IgD-negative memory B cell (primary cell): ENCODE measurements at regions not wholly inside any gene's neighbourhood (a gene's known extent, or its start where the extent isn't known, plus 50 kb on each side); places are given as distances from the start of the nearest gene placed in this dataset.

ENCODE experiments used
- H3K27ac Mint-ChIP-seq, 3 donors: one replicate each; pipeline ENCODE4 v1.8.0; 2020 to 2022; ENCODE audit warnings: mild to moderate bottlenecking in 3 of 3, mixed read lengths in 3 of 3, moderate library complexity in 1 of 3
- H3K27me3 Mint-ChIP-seq: one replicate; pipeline ENCODE4 v1.8.0; 2021; ENCODE audit warnings: mixed read lengths
- H3K36me3 Mint-ChIP-seq: one replicate; pipeline ENCODE4 v1.8.0; 2020; ENCODE audit warnings: mild to moderate bottlenecking, mixed read lengths
- H3K4me1 Mint-ChIP-seq, 3 donors: one replicate each; pipeline ENCODE4 v1.8.0; 2020 to 2022; ENCODE audit warnings: mixed read lengths in 3 of 3, mild to moderate bottlenecking in 1 of 3
- H3K4me3 Mint-ChIP-seq, 4 donors: one replicate each; pipeline ENCODE4 v1.8.0; 2020 to 2022; ENCODE audit warnings: mild to moderate bottlenecking in 4 of 4, mixed read lengths in 4 of 4, moderate library complexity in 3 of 4
- H3K9me3 Mint-ChIP-seq, 3 donors: one replicate each; pipeline ENCODE4 v1.8.0; 2020 to 2021; ENCODE audit warnings: mixed read lengths in 3 of 3, mild to moderate bottlenecking in 1 of 3

DNA sequence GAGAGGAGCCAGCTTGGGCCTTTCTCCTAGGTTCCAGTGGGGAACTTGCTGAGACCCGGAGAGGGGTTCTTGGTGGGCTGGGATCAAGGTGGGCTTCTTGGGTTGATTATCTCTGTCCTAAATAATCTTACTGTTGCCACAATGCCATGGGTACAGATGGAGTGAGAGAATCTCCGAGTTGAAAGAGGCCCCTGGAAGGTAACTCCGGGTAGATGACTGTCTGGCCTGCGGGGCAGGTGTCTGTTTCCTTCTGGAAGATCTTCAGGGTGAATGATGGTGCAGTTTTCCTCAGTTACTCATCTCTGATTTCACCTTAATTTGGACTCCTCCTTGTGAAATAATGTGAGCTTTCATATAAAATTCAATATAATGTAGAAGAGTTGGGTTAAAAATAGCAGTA is 159.4 kb downstream of the ACTR3 start:
- no peak overlapping the region for H3K4me3 Mint-ChIP-seq
- peaks cover 0 to 3% (median 0%) of the 10 kb centered on the region in 3 donors for H3K4me1 Mint-ChIP-seq
- no peaks in the 10 kb centered on the region for H3K9me3 Mint-ChIP-seq
- peaks cover 2% of the 10 kb centered on the region for H3K36me3 Mint-ChIP-seq
- H3K27ac Mint-ChIP-seq = no peak overlapping the region
- peaks cover 4% of the 10 kb centered on the region for H3K27me3 Mint-ChIP-seq

DNA sequence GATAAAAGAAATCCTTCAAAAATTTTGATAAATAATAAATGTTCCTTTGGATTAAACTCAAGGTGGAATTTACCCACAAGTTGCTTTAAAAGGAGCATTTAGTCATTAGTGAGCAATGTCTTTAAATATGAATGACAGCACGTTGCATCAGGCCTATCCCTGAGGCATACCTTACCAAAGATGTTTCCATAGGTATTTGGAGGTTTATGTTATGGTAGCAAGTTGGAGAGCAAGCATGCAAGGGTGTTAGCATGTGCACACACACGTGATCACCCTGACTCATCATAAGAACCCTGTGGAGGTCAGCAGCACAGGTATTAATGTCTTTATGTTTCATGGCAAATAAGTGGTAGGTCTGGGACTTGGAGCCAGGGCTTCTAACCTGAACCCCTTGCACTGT is 159.9 kb downstream of the ACTR3 start:
- Mint-ChIP-seq H3K27me3 (peaks cover 4% of the 10 kb centered on the region), H3K4me3 (no peak overlapping the region), H3K4me1 (peaks cover 0 to 3% (median 0%) of the 10 kb centered on the region in 3 donors)

DNA sequence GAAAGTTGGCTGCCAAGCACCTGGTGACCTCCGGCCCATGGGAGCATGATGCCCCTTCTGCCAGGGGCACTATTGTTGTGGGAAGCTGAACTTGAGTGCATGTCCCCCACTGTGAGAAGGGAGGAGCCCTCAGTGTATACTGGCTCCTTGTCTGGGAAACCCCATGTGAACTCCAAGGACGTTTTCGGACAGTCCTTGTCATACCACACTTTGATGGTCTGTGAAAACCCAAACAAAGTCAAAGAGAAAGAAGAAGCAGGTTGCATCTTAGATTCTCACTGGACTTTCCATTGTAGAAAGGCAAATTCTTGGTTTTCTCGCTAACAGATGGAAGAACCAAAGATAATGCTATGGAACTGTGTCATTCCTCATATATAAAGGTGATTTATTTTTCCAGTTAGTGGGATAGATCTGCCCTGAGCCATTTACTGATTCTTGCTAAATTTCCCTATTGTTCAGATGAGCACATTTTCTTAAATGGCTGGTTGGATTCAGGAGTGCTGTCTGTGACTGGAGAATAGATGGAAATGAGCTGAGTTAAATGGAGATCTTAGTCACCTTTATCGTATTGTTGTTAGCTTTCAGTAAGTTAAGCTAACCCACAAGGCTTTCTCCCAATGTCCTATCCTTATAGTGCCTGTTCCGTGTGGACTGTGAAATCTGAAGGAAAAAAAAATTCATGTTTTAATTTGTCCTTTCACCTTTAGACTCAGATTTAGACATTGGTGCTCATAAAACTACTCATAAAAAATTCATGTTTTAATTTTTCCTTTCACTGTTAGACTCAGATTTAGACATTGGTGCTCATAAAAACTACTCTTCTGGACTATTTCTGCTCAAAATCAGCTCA is 166.6 kb downstream of the ACTR3 start:
- Mint-ChIP-seq H3K27ac (no peak overlapping the region), H3K36me3 (no peaks in the 10 kb centered on the region)

More for the DNA sequence above, 159.9 kb downstream of the ACTR3 start:
- H3K36me3 Mint-ChIP-seq = peaks cover 2% of the 10 kb centered on the region
- no peak overlapping the region for H3K27ac Mint-ChIP-seq
- no peaks in the 10 kb centered on the region for H3K9me3 Mint-ChIP-seq

DNA sequence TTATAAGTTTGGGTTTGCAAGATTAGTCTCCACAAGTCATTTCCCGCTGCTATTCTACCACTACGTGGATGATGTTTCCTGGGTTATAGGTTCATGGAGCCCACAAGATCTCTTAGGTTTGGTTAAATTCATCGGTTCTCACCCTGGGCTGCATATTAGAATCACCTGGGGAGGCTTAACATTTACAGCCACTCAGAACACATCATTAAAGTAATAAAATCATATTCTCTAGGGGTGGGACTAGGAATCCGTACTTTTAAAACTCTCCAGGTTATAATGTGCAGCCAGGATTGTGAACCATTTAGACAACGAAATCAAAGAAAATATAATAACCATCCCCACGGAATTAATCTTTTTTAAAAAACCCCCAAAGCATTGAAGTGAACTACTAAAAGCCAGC is 167.7 kb downstream of the ACTR3 start:
- Mint-ChIP-seq H3K36me3 (no peaks in the 10 kb centered on the region), H3K9me3 (no peaks in the 10 kb centered on the region), H3K27me3 (peaks cover 5% of the 10 kb centered on the region), H3K4me1 (peaks cover 0 to 3% (median 0%) of the 10 kb centered on the region in 3 donors), H3K27ac (no peak overlapping the region), H3K4me3 (no peak overlapping the region)

More for the DNA sequence above, 166.6 kb downstream of the ACTR3 start:
- peaks cover 0 to 3% (median 0%) of the 10 kb centered on the region in 3 donors for H3K4me1 Mint-ChIP-seq
- H3K9me3 Mint-ChIP-seq = no peaks in the 10 kb centered on the region
- H3K27me3 Mint-ChIP-seq = peaks cover 3% of the 10 kb centered on the region
- no peak overlapping the region for H3K4me3 Mint-ChIP-seq

DNA sequence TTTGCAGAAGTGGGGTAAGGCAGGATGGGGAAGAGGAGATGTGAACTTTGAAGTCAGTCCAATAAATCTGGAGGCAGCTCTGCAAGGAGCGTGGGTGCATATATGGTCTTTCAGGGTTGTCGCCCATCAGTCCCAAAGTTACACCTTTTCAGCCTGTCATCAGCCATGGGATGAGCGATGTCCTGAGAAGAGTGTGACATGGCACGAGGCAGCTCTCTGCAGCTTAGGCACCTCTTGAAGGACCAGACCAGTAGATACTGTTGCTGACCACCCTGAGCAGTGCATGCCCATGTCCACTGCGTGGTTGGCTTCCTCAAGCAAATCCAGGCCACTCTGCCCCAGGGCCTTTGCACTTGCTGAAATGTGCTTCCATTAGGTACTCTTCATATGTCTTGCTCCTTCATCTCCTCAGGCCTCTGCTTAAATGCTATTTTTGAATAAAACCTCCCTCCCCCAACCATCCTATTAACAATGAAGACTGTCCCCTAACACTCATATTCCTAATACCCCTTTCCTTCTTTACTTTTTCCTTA is 171.7 kb downstream of the ACTR3 start:
- Mint-ChIP-seq H3K4me1 (no peaks in the 10 kb centered on the region), H3K36me3 (no peaks in the 10 kb centered on the region), H3K27ac (no peak overlapping the region), H3K27me3 (peaks cover 5% of the 10 kb centered on the region), H3K4me3 (peak overlapping the region in 1 of 4 donors; percentile 29), H3K9me3 (no peaks in the 10 kb centered on the region)

DNA sequence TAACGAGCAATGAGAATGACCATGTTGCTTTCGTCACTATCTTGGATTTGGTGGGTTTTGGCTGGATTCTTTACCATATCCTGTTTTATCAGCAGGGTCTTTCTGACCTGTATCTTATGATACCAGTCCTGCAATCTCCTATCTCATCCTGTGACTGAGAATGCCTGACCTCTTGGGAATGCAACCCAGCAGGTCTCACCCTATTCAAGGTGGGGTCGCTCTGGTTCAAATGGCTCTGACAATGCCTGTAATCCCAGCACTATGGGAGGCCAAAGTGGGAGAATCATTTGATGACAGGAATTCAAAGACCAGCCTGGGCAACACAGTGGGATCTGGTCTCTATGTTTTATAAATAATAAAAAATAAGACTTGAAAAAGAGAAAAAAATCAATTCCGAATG is 173.5 kb downstream of the ACTR3 start:
- H3K27me3 Mint-ChIP-seq = peaks cover 8% of the 10 kb centered on the region
- no peaks in the 10 kb centered on the region for H3K9me3 Mint-ChIP-seq

DNA sequence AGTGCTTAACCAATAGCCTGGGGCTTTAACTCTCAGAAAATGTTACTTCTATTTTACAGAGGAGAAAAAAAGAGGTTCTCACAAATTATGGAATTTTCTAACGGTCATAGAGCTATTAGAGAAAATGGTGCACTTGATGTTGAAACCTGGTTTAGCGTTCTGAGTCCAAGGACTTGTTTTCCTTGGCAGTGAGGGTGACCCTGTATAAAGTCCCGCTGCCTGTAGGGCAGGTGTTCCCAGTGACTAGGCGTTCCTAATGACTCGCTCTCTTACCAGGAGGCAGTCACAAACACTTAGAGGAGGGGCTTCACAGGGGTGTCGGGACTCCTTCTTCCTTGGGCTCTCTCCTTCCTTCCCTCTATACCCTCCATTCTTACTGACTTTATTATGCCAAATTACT is 175.8 kb downstream of the ACTR3 start:
- Mint-ChIP-seq H3K27me3 (peaks cover 10% of the 10 kb centered on the region), H3K4me1 (no peaks in the 10 kb centered on the region), H3K36me3 (no peaks in the 10 kb centered on the region), H3K4me3 (no peak overlapping the region), H3K9me3 (no peaks in the 10 kb centered on the region), H3K27ac (no peak overlapping the region)

More for the DNA sequence above, 173.5 kb downstream of the ACTR3 start:
- H3K27ac Mint-ChIP-seq = no peak overlapping the region
- H3K4me3 Mint-ChIP-seq = no peak overlapping the region
- no peaks in the 10 kb centered on the region for H3K36me3 Mint-ChIP-seq
- no peaks in the 10 kb centered on the region for H3K4me1 Mint-ChIP-seq

DNA sequence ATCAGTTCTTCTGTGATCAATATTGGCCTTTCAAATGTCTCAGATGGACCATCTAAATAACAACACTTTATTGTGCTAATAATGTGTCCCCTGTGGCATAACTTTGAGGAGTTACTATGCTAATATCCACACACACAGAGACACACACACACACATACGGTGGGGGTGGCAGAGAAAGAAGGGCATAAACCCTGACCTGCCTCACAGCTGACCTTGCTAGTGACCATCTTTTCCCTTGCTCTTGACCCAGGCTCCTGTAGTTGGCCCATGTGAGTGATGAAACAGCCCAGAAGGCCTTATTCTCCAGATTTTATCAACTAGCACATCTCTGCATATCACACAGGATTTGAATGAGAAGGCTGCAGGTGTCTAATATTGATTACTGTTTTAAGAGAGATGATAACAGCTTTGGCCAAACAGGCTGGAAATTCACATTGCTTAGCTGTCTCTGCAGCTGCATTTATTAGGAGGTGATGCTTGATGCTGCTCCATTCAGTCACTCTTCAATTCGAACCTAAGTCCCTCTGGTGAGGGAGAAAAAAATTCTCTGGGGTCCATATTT is 176.4 kb downstream of the ACTR3 start:
- H3K4me1 Mint-ChIP-seq = no peaks in the 10 kb centered on the region
- H3K27me3 Mint-ChIP-seq = peaks cover 9% of the 10 kb centered on the region
- H3K4me3 Mint-ChIP-seq = no peak overlapping the region
- no peak overlapping the region for H3K27ac Mint-ChIP-seq
- no peaks in the 10 kb centered on the region for H3K36me3 Mint-ChIP-seq
- H3K9me3 Mint-ChIP-seq = no peaks in the 10 kb centered on the region

DNA sequence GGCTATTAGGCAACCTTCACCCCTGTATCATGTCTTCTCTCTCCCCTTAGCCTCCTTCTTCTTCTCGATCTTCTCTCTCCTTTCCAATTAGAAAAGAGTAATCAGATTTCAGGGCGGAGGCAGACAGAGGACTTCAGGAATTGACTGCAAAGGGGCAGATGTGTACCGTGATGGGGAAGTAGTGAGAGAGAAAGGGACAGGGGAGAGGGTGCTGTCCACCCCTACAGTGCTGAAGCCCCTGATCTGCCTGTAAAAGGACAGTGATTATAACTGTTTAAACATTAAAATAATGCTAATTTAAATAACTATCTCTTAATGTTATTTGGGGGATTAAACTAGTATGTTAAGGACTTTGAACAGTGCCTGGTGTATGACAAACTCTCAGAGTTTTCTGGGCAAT is 178.5 kb downstream of the ACTR3 start:
- Mint-ChIP-seq H3K9me3 (no peaks in the 10 kb centered on the region), H3K36me3 (peaks cover 1% of the 10 kb centered on the region), H3K27me3 (peaks cover 9% of the 10 kb centered on the region), H3K4me3 (no peak overlapping the region), H3K27ac (no peak overlapping the region), H3K4me1 (no peaks in the 10 kb centered on the region)

DNA sequence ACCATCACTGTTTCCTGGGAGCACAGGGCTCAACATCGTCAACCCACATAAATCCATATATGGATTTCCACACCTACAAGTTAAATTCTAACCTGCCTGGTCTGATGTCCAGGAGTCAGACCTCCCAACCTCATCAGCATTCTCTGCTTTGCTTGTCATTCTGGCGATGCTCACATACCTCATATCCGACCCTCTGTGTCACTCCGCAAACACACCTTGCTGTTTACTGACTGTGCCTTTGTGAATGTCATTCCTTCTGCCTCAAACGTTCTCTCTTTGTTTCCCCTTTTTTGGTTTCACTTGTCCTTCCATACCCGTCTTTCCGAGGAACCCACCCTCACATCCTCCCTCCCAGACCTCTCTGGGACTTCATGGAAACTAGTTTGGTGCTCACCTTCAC is 187.1 kb downstream of the ACTR3 start:
- Mint-ChIP-seq H3K27ac (no peak overlapping the region), H3K9me3 (peaks cover 0 to under 1% (median 0%) of the 10 kb centered on the region in 3 donors), H3K4me3 (no peak overlapping the region), H3K27me3 (peaks cover 11% of the 10 kb centered on the region), H3K36me3 (peaks cover 3% of the 10 kb centered on the region), H3K4me1 (no peaks in the 10 kb centered on the region)

DNA sequence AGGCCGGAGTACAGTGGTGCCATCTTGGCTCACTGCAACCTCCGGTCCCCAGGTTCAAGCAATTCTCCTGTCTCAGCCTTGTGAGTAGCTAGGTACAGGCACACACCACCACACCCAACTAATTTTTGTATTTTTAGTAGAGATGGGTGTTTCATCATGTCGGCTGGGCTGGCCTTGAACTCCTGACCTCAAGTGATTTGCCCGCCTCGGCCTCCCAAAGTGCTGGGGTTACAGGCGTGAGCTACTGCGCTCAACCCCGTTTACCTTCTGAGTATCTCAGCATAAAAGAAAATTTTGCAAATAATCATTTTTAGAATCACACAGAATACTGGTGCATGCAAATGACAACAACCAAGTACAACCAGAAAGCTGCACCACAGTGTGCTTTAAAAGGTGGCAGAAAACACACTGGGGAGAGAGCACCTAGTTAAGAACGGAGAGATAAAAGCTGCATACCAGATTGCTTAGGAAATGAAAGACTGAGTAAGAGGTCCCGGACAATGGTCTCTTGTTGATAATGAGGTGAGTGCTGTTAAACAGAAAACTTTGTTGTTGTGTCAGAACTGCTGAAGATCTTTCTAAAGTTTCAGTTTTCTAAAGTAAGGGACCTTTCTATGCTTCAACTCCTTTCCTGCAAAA is 189.6 kb downstream of the ACTR3 start:
- Mint-ChIP-seq H3K27ac (no peak overlapping the region), H3K36me3 (peaks cover 2% of the 10 kb centered on the region), H3K9me3 (peaks cover 0 to 3% (median 0%) of the 10 kb centered on the region in 3 donors), H3K4me1 (no peaks in the 10 kb centered on the region), H3K4me3 (no peak overlapping the region), H3K27me3 (peaks cover 10% of the 10 kb centered on the region)

DNA sequence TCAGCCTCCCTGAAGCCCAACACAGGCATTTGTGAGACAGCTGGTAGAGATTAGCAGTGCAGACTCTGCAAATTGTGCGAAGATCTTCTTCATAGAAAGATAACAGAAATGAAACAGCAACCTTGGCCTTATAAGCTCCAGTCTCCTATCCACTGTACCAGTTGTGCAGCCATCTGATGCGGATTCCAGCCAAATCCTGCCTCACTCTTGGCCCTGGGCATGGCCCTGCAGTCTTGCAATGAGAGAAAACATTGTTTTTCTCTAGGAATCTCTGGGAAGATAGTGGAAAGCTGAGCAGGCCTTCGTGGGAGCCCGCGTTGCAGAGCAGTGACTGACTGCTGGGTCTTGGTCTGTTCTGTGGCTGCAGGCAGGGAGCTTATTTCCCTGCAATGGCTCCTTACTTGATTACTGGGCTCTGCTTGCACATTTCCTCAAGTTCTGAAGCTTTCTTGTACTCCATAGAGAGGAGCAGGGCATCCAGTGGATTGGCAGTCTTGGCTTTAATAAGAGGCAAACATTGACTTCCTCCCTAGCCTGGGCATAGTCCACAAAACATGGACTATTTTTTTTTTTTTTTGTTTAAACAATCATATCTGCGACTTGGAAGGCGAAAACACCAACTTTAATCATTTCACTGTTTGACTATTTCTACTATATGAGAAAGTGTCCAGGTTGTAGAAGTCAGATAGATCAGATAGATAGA is 193.0 kb downstream of the ACTR3 start:
- Mint-ChIP-seq H3K4me1 (no peaks in the 10 kb centered on the region), H3K27ac (no peak overlapping the region), H3K9me3 (peaks cover 0 to 3% (median 0%) of the 10 kb centered on the region in 3 donors), H3K36me3 (peaks cover 2% of the 10 kb centered on the region), H3K27me3 (peaks cover 6% of the 10 kb centered on the region), H3K4me3 (no peak overlapping the region)

DNA sequence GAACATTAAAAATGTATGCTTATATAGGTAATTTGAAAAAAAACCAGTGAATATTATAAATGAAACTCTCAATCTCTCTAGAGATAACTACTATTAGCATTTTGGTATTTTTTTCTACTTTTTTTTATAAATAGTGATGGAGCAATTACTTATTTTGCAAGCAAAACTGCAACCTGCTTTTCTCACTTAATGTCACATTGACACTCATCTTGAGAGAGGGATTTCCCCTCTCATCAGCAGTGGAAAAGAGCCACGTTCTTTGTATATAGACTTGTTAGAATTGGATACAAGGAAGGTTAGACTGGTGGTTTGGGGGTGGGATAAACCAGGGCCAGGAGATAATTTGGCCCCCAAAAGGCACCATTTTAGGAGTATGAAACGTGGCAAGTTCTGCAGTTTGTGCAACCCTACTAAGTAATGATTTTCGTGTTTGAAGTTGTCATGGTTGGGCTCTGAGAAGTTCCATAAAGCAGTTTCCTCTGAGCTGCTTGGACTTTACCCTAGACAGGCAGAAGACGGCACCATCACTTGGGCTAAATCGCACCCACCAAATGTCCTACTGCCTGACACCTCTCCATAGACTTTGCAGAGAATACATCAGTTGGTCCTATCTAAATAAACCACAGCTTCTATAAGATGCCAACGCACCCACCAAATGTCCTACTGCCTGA is 194.0 kb downstream of the ACTR3 start:
- no peaks in the 10 kb centered on the region for H3K4me1 Mint-ChIP-seq
- H3K27ac Mint-ChIP-seq = no peak overlapping the region
- peaks cover 2% of the 10 kb centered on the region for H3K36me3 Mint-ChIP-seq
- H3K9me3 Mint-ChIP-seq = peaks cover 0 to 3% (median 0%) of the 10 kb centered on the region in 3 donors
- H3K4me3 Mint-ChIP-seq = no peak overlapping the region
- H3K27me3 Mint-ChIP-seq = peaks cover 6% of the 10 kb centered on the region

DNA sequence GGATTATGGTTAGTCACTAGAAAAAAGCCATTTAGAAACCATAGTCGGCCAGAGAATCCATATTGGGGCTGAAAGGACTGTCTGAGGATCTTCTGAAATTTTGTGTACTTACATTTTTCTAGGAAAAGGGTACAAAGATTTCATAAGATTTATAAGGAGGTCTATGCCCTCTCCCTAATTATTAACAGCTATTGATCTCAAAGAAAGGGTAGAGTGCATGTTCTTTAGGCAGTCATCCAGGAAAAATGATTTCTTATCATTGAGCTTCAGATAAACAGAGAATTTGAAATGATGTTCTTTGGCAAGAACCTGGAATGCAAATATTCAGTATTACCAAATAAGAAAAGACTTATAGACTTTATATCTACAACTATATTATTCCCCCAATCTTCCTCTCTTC is 195.3 kb downstream of the ACTR3 start:
- H3K4me3 Mint-ChIP-seq = no peak overlapping the region
- H3K27ac Mint-ChIP-seq = no peak overlapping the region
- peaks cover 6% of the 10 kb centered on the region for H3K27me3 Mint-ChIP-seq
- peaks cover 0 to 3% (median 0%) of the 10 kb centered on the region in 3 donors for H3K9me3 Mint-ChIP-seq
- no peaks in the 10 kb centered on the region for H3K4me1 Mint-ChIP-seq
- H3K36me3 Mint-ChIP-seq = peaks cover 2% of the 10 kb centered on the region
